Loucy (cell line): ENCODE measurements at regions not wholly inside any gene's neighbourhood (a gene's known extent, or its start where the extent isn't known, plus 50 kb on each side); places are given as distances from the start of the nearest gene placed in this dataset.

Experiments
- EZH2phosphoT487 ChIP-seq: fragments of 200-600 bp; IDR thresholded peaks from 2 replicates; pipeline ENCODE4 v1.6.1; 2018; ENCODE audit warnings: antibody characterized with exemption, mild to moderate bottlenecking, moderate library complexity, borderline replicate concordance
- TF ChIP-seq, protein P1 (sequence below): fragments of 200-600 bp; sonication (generic); conservative IDR thresholded peaks from 2 replicates; pipeline ENCODE4 v1.5.1; 2014; ENCODE audit warnings: mild to moderate bottlenecking, antibody characterized with exemption, low read length

DNA sequence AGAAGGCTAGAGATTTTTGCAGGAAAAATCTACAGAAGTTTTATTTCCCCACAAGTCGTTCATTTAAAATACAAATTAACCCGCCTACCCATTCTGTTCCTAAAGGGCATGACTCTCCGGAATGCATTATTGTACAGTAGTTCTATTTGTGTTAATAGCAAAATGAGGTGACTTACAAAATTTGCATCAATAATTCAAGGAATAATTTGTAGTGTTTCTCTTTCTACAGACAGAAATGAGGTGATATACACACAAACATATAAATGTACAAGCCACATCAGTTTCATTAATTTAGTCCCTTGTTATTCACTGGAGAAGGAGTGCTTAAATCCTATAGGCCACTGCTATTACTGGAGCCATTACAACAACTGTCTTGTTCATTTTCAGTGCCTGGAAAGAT lies 501.3 kb upstream of the DIAPH2 start:
- TF ChIP-seq, protein P1, sequence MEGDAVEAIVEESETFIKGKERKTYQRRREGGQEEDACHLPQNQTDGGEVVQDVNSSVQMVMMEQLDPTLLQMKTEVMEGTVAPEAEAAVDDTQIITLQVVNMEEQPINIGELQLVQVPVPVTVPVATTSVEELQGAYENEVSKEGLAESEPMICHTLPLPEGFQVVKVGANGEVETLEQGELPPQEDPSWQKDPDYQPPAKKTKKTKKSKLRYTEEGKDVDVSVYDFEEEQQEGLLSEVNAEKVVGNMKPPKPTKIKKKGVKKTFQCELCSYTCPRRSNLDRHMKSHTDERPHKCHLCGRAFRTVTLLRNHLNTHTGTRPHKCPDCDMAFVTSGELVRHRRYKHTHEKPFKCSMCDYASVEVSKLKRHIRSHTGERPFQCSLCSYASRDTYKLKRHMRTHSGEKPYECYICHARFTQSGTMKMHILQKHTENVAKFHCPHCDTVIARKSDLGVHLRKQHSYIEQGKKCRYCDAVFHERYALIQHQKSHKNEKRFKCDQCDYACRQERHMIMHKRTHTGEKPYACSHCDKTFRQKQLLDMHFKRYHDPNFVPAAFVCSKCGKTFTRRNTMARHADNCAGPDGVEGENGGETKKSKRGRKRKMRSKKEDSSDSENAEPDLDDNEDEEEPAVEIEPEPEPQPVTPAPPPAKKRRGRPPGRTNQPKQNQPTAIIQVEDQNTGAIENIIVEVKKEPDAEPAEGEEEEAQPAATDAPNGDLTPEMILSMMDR, result no peak
- TF ChIP-seq EZH2phosphoT487, result no peak
